ENCODE measurements at regions not wholly inside any gene's neighbourhood (a gene's known extent, or its start where the extent isn't known, plus 50 kb on each side); places are given as distances from the start of the nearest gene placed in this dataset.

- no peak overlapping the region for H3K9ac ChIP-seq (ENCODE audit: low read length)
- H3F3A ChIP-seq (ENCODE audit: insufficient read depth, low read length, poor library complexity, severe bottlenecking) = no peaks in the 10 kb centered on the region
- no peak overlapping the region for H3K4me2 ChIP-seq (ENCODE audit: low read length)
- H3K79me2 ChIP-seq (replicated peaks; ENCODE audit: insufficient read depth, low read length) = no peaks in the 10 kb centered on the region
- no peaks in the 10 kb centered on the region for H3K9me2 ChIP-seq (ENCODE audit: insufficient read depth, low read length)
- H3K27ac ChIP-seq (ENCODE audit: low read length) = no peak overlapping the region
- no peaks in the 10 kb centered on the region for H3K36me3 ChIP-seq (ENCODE audit: insufficient read depth, low read length)
- no peak overlapping the region for H3K4me3 ChIP-seq (ENCODE audit: low read length)
- no peak for TF ChIP-seq REST (IDR thresholded peaks at IDR 0.05; ENCODE audit: borderline replicate concordance)
- no peak for TF ChIP-seq RAD21 (conservative IDR thresholded peaks at IDR 0.05)
- TF ChIP-seq TAF1 (IDR thresholded peaks at IDR 0.05; ENCODE audit: low read depth) = no peak
- no peak for TF ChIP-seq POLR2AphosphoS5 (IDR thresholded peaks at IDR 0.05)
- TF ChIP-seq EP300 (conservative IDR thresholded peaks at IDR 0.05; ENCODE audit: poor library complexity, severe bottlenecking) = no peak
- no peak for TF ChIP-seq CTCF (IDR thresholded peaks at IDR 0.05; ENCODE audit: poor library complexity, severe bottlenecking)
- no peak for TF ChIP-seq SMC3 (conservative IDR thresholded peaks at IDR 0.05; ENCODE audit: poor library complexity)
- TF ChIP-seq MXI1 (conservative IDR thresholded peaks at IDR 0.05; ENCODE audit: poor library complexity, severe bottlenecking) = no peak
- TF ChIP-seq EZH2 (IDR thresholded peaks at IDR 0.05; ENCODE audit: borderline replicate concordance, insufficient read depth, low read length, poor library complexity, severe bottlenecking) = no peak
- H2AFZ ChIP-seq (ENCODE audit: low read depth, low read length) = no peak overlapping the region
- H3K9me3 ChIP-seq (ENCODE audit: low read length) = no peaks in the 10 kb centered on the region
- no peaks in the 10 kb centered on the region for H3K27me3 ChIP-seq (ENCODE audit: insufficient read depth, low read depth, low read length)
- no peaks in the 10 kb centered on the region for H4K20me1 ChIP-seq (ENCODE audit: insufficient read depth)
These were observed 52.3 kb upstream of the UFL1 start for GRCh38 chr6:96469312-96469711.

- Histone ChIP-seq H3K36me3 (ENCODE audit: insufficient read depth, low read length) (no peaks in the 10 kb centered on the region), H2AFZ (ENCODE audit: low read depth, low read length) (no peak overlapping the region), H3K79me2 (replicated peaks; ENCODE audit: insufficient read depth, low read length) (no peaks in the 10 kb centered on the region), H3K9ac (ENCODE audit: low read length) (no peak overlapping the region), H3K27me3 (ENCODE audit: insufficient read depth, low read depth, low read length) (no peaks in the 10 kb centered on the region), H3K27ac (ENCODE audit: low read length) (no peak overlapping the region), H4K20me1 (ENCODE audit: insufficient read depth) (no peaks in the 10 kb centered on the region), H3K9me3 (ENCODE audit: low read length) (no peaks in the 10 kb centered on the region), H3K4me3 (ENCODE audit: low read length) (no peak overlapping the region), H3K4me2 (ENCODE audit: low read length) (no peak overlapping the region), H3K9me2 (ENCODE audit: insufficient read depth, low read length) (no peaks in the 10 kb centered on the region), H3F3A (ENCODE audit: insufficient read depth, low read length, poor library complexity, severe bottlenecking) (no peaks in the 10 kb centered on the region)
- TF ChIP-seq MXI1 (conservative IDR thresholded peaks at IDR 0.05; ENCODE audit: poor library complexity, severe bottlenecking) (no peak), EP300 (conservative IDR thresholded peaks at IDR 0.05; ENCODE audit: poor library complexity, severe bottlenecking) (no peak), EZH2 (IDR thresholded peaks at IDR 0.05; ENCODE audit: borderline replicate concordance, insufficient read depth, low read length, poor library complexity, severe bottlenecking) (no peak)
These were observed 51.3 kb upstream of the UFL1 start for GRCh38 chr6:96470296-96470695.

Small RNA genes in the stretch of these regions (small RNA-seq; reads per million reads assigned to genes)
- gene RN7SL797P = 0 reads per million in 3 experiments

Measured in neural cell (in vitro differentiated cells).